Neural cell (in vitro differentiated cells): ENCODE measurements at regions not wholly inside any gene's neighbourhood (a gene's known extent, or its start where the extent isn't known, plus 50 kb on each side); places are given as distances from the start of the nearest gene placed in this dataset.

Source experiments
- H2AFZ ChIP-seq: fragments of 200-600, 300-800 bp; sonication (generic), shearing (Covaris generic); 2 replicates; pipeline ENCODE4 v1.6.0; 2014; ENCODE audit warnings: low read depth, mild to moderate bottlenecking, antibody characterized with exemption, low read length, moderate library complexity
- H3F3A ChIP-seq: fragments of 200-600 bp; shearing (Covaris generic); 2 replicates; pipeline ENCODE4 v1.6.1; 2016; ENCODE audit warnings: mild to moderate bottlenecking, moderate library complexity, mixed read lengths, antibody characterized with exemption, low read length; ENCODE audit not compliant: insufficient read depth, poor library complexity, severe bottlenecking
- H3K27ac ChIP-seq: fragments of 200-600, 300-800 bp; sonication (generic), shearing (Covaris generic); 2 replicates; pipeline ENCODE4 v1.5.1; 2014; ENCODE audit warnings: mild to moderate bottlenecking, low read length, moderate library complexity
- H3K27me3 ChIP-seq: fragments of 300-800, 200-600 bp; sonication (generic), shearing (Covaris generic); 2 replicates; pipeline ENCODE4 v1.6.0; 2014; ENCODE audit warnings: mild to moderate bottlenecking, low read depth, low read length, moderate library complexity; ENCODE audit not compliant: insufficient read depth
- H3K36me3 ChIP-seq: fragments of 300-800, 200-600 bp; sonication (generic), shearing (Covaris generic); 2 replicates; pipeline ENCODE4 v1.5.1; 2014; ENCODE audit warnings: mild to moderate bottlenecking, antibody characterized with exemption, low read length, moderate library complexity; ENCODE audit not compliant: insufficient read depth
- H3K4me2 ChIP-seq: fragments of 300-800, 200-600 bp; sonication (generic), shearing (Covaris generic); 2 replicates; pipeline ENCODE4 v1.6.0; 2014; ENCODE audit warnings: mild to moderate bottlenecking, low read length
- H3K4me3 ChIP-seq: fragments of 300-800, 200-600 bp; sonication (generic), shearing (Covaris generic); 2 replicates; pipeline ENCODE4 v1.5.1; 2014; ENCODE audit warnings: mild to moderate bottlenecking, low read length, moderate library complexity
- H3K79me2 ChIP-seq: fragments of 200-600 bp; shearing (Covaris generic); replicated peaks from 2 replicates; pipeline ENCODE4 v1.6.0; 2014; ENCODE audit warnings: mild to moderate bottlenecking, low read length, moderate library complexity; ENCODE audit not compliant: insufficient read depth
- H3K9ac ChIP-seq: fragments of 300-800, 200-600 bp; sonication (generic), shearing (Covaris generic); 2 replicates; pipeline ENCODE4 v1.6.1; 2016; ENCODE audit warnings: mild to moderate bottlenecking, low read length, mixed read lengths
- H3K9me2 ChIP-seq: fragments of 200-600 bp; shearing (Covaris generic); 2 replicates; pipeline ENCODE4 v1.6.1; 2016; ENCODE audit warnings: mild to moderate bottlenecking, low read length, mixed read lengths; ENCODE audit not compliant: insufficient read depth
- H3K9me3 ChIP-seq: fragments of 200-600, 300-800 bp; sonication (generic), shearing (Covaris generic); 2 replicates; pipeline ENCODE4 v1.6.1; 2016; ENCODE audit warnings: mild to moderate bottlenecking, mixed run types, low read length, moderate library complexity, mixed read lengths
- H4K20me1 ChIP-seq: fragments of 200-600 bp; shearing (Covaris generic); 2 replicates; pipeline ENCODE4 v1.6.1; 2016; ENCODE audit warnings: mild to moderate bottlenecking, mixed run types; ENCODE audit not compliant: insufficient read depth
- CTCF ChIP-seq: fragments of 450-650 bp; IDR thresholded peaks from 2 replicates; pipeline ENCODE4 v1.5.1; 2014; ENCODE audit warnings: antibody characterized with exemption, mild to moderate bottlenecking, moderate library complexity; ENCODE audit not compliant: poor library complexity, severe bottlenecking
- EP300 ChIP-seq: fragments of 450-650 bp; conservative IDR thresholded peaks from 2 replicates; pipeline ENCODE4 v1.6.1; 2014; ENCODE audit warnings: antibody characterized with exemption, mild to moderate bottlenecking, moderate library complexity; ENCODE audit not compliant: poor library complexity, severe bottlenecking
- EZH2 ChIP-seq: fragments of 200-600, 300-800 bp; shearing (Covaris generic), sonication (generic); IDR thresholded peaks from 2 replicates; pipeline ENCODE4 v1.6.1; 2014; ENCODE audit warnings: antibody characterized with exemption, low read length, borderline replicate concordance, mild to moderate bottlenecking; ENCODE audit not compliant: insufficient read depth, poor library complexity, severe bottlenecking
- MXI1 ChIP-seq: fragments of 450-650 bp; conservative IDR thresholded peaks from 2 replicates; pipeline ENCODE4 v1.6.1; 2014; ENCODE audit warnings: antibody characterized with exemption, mild to moderate bottlenecking; ENCODE audit not compliant: poor library complexity, severe bottlenecking
- POLR2AphosphoS5 ChIP-seq: IDR thresholded peaks from 2 replicates; pipeline ENCODE4 v1.6.1; 2012
- RAD21 ChIP-seq: fragments of 450-650 bp; conservative IDR thresholded peaks from 2 replicates; pipeline ENCODE4 v1.6.1; 2014; ENCODE audit warnings: antibody characterized with exemption, mild to moderate bottlenecking, moderate library complexity
- REST ChIP-seq: IDR thresholded peaks from 2 replicates; pipeline ENCODE4 v1.6.1; 2012; ENCODE audit warnings: borderline replicate concordance
- SMC3 ChIP-seq: fragments of 450-650 bp; conservative IDR thresholded peaks from 2 replicates; pipeline ENCODE4 v1.6.1; 2014; ENCODE audit warnings: antibody characterized with exemption, mild to moderate bottlenecking, moderate library complexity; ENCODE audit not compliant: poor library complexity
- TAF1 ChIP-seq: IDR thresholded peaks from 2 replicates; pipeline ENCODE4 v1.6.1; 2012; ENCODE audit warnings: low read depth

DNA sequence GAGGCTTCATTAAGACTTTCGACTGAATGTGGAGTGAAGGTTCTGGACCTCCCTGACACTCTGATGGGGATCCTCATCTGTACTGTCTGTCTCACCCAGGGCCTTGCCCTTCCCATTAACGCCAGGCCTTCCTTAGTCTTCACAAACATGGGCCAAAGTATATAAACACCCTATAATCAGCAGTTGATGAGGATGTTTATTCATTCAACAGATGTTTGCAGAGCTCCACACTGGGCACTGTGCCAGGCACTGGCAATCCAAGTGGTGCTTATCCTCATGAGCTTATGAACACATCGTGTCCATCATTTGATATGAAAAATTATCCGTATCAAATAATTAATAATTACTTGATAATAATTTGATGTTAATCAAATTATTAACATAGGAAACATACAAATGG is 454.4 kb downstream of the FUT8 start:
- no peaks in the 10 kb centered on the region for H4K20me1 ChIP-seq
- H3F3A ChIP-seq = no peaks in the 10 kb centered on the region
- H3K27ac ChIP-seq = no peak overlapping the region
- H3K9me3 ChIP-seq = no peaks in the 10 kb centered on the region
- no peaks in the 10 kb centered on the region for H3K79me2 ChIP-seq
- no peaks in the 10 kb centered on the region for H3K27me3 ChIP-seq
- no peak for TF ChIP-seq TAF1
- no peak for TF ChIP-seq SMC3
- no peak for TF ChIP-seq MXI1
- no peak for TF ChIP-seq CTCF
- TF ChIP-seq POLR2AphosphoS5 = no peak
- TF ChIP-seq REST = no peak
- no peaks in the 10 kb centered on the region for H3K9me2 ChIP-seq
- H3K36me3 ChIP-seq = no peaks in the 10 kb centered on the region
- no peak overlapping the region for H3K4me3 ChIP-seq
- H3K9ac ChIP-seq = no peak overlapping the region
- no peak overlapping the region for H2AFZ ChIP-seq
- no peak overlapping the region for H3K4me2 ChIP-seq

- no peak overlapping the region for H2AFZ ChIP-seq
- no peak overlapping the region for H3K9ac ChIP-seq
- TF ChIP-seq RAD21 = no peak
- TF ChIP-seq REST = no peak
- TF ChIP-seq EP300 = no peak
- no peak for TF ChIP-seq SMC3
- no peak for TF ChIP-seq EZH2
- TF ChIP-seq MXI1 = no peak
- no peak for TF ChIP-seq CTCF
- TF ChIP-seq TAF1 = no peak
- no peak for TF ChIP-seq POLR2AphosphoS5
- H3K27ac ChIP-seq = no peak overlapping the region
- H3K79me2 ChIP-seq = no peaks in the 10 kb centered on the region
- no peaks in the 10 kb centered on the region for H3K27me3 ChIP-seq
- no peaks in the 10 kb centered on the region for H4K20me1 ChIP-seq
- no peak overlapping the region for H3K4me3 ChIP-seq
- H3K9me2 ChIP-seq = no peaks in the 10 kb centered on the region
- H3K9me3 ChIP-seq = no peaks in the 10 kb centered on the region
- no peaks in the 10 kb centered on the region for H3F3A ChIP-seq
- H3K4me2 ChIP-seq = no peak overlapping the region
- H3K36me3 ChIP-seq = no peaks in the 10 kb centered on the region
Measured at GRCh38 chr14:65867333-65867732, 454.8 kb downstream of the FUT8 start.
